ENCODE measurements at regions not wholly inside any gene's neighbourhood (a gene's known extent, or its start where the extent isn't known, plus 50 kb on each side); places are given as distances from the start of the nearest gene placed in this dataset.

- ATAC-seq (no peak), DNase-seq (no peak)
- Histone ChIP-seq H3K4me1 (no peaks in the 10 kb centered on the region), H3K36me3 (no peaks in the 10 kb centered on the region), H3K27me3 (ENCODE audit: low read depth) (peaks cover 7% of the 10 kb centered on the region), H3K9me3 (no peaks in the 10 kb centered on the region), H3K27ac (no peak overlapping the region), H3K4me3 (no peak overlapping the region)
- intact Hi-C loops (cut with DNase I) = no loop called here
- TF ChIP-seq, protein P1, sequence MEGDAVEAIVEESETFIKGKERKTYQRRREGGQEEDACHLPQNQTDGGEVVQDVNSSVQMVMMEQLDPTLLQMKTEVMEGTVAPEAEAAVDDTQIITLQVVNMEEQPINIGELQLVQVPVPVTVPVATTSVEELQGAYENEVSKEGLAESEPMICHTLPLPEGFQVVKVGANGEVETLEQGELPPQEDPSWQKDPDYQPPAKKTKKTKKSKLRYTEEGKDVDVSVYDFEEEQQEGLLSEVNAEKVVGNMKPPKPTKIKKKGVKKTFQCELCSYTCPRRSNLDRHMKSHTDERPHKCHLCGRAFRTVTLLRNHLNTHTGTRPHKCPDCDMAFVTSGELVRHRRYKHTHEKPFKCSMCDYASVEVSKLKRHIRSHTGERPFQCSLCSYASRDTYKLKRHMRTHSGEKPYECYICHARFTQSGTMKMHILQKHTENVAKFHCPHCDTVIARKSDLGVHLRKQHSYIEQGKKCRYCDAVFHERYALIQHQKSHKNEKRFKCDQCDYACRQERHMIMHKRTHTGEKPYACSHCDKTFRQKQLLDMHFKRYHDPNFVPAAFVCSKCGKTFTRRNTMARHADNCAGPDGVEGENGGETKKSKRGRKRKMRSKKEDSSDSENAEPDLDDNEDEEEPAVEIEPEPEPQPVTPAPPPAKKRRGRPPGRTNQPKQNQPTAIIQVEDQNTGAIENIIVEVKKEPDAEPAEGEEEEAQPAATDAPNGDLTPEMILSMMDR (IDR thresholded peaks at IDR 0.05) = no peak
Observed at GRCh38 chr4:53932796-53933610, 131.4 kb downstream of the CHIC2 start.

DNA sequence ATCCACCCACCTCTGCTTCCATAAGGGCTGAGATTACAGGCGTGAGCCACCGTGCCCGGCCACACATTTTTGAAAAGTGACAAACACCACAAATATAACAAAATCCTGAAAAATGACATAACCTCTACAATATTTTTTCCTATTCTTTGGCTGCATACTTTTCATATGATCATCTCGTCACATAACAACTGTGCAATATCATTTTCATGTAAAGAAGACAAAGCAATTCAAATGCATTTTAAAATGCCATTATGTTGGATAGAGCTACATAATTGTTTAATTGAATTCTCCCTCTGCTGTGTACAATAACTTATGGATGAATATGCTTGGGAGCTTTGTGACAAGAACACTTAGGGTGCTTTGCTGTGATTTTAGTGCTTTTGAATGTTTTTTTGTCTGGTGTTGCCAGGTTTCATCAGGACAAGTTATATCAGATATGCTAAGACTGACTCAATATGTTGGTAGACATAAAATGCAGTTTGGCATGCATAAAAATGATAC is 132.9 kb downstream of the CHIC2 start:
- Histone ChIP-seq H3K9me3 (no peaks in the 10 kb centered on the region), H3K4me1 (no peaks in the 10 kb centered on the region), H3K27me3 (ENCODE audit: low read depth) (peaks cover 7% of the 10 kb centered on the region), H3K27ac (no peak overlapping the region), H3K4me3 (no peak overlapping the region), H3K36me3 (no peaks in the 10 kb centered on the region)
- intact Hi-C loops (cut with DNase I) = no loop called here
- ATAC-seq = no peak
- TF ChIP-seq, protein P1 (IDR thresholded peaks at IDR 0.05) = no peak
- no peak for DNase-seq

DNA sequence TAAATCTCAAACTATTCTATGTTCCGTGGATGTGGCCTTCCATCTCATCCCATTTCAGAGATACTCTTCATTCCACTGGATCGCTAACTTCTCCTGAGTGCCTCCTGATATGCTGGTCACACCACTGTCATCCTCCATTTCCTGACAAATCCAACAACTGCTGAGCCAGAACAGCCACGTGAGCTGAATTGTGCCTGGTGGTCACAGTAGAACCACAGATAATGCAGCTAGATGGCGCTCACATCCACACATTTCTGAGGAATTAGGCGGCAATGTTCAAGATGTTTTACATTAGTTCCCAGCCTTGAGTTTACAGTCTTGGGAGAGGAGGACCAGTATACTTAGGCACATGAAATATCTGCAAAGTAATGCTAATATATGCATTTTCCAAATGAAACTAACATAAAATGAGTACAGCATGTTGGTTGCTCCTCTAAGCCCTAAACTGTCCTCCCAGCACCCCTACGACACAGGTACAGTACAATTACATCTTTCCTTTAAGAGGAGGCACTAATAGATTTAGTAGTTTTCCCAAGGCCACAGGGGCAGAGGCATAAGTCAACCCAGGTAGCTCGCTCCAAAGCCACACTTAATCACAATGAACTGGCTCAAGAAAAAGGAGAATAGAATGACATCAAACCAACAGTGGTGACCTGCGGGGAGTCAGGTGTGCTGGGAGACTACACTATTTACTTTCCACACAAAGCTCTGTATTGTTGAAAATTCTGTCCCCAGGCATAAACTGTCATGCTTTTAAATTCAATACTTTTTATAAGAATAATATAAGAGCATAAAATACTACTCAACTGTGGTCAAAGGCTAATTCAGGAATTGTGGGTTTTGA is 134.2 kb downstream of the CHIC2 start:
- peaks cover 7% of the 10 kb centered on the region for H3K27me3 ChIP-seq (ENCODE audit: low read depth)
- H3K4me3 ChIP-seq = no peak overlapping the region
- peak; percentile 89 to 91 for ATAC-seq
- no peak overlapping the region for H3K27ac ChIP-seq
- no peaks in the 10 kb centered on the region for H3K9me3 ChIP-seq
- DNase-seq = peak; percentile 57
- H3K36me3 ChIP-seq = no peaks in the 10 kb centered on the region
- H3K4me1 ChIP-seq = no peaks in the 10 kb centered on the region
- intact Hi-C loops (cut with DNase I) = no loop called here
- TF ChIP-seq, protein P1 (IDR thresholded peaks at IDR 0.05) = peak; percentile 73

DNA sequence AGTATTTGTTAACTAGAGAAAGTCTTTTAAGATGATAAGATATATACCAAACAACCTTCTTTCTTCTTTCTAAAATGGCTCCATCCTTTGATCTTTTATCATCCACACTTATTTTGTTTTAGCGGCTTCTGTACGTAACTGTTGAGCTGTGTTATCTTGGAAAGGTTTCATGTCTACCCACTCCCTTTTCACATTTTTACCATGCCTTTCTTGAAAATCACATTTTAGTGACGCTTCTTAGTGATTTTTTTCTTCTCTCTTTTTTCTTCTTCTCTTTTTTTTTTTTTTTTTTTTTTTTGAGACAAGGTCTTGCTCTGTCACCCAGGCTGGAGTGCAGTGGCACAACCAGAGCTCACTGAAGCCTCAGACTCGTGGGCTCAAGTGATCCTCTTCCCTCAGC is 135.1 kb downstream of the CHIC2 start:
- DNase-seq (no peak), ATAC-seq (no peak)
- no peaks in the 10 kb centered on the region for H3K9me3 ChIP-seq
- H3K4me3 ChIP-seq = no peak overlapping the region
- H3K27ac ChIP-seq = no peak overlapping the region
- intact Hi-C loops (cut with DNase I) = no loop called here
- peaks cover 11% of the 10 kb centered on the region for H3K27me3 ChIP-seq (ENCODE audit: low read depth)
- no peaks in the 10 kb centered on the region for H3K36me3 ChIP-seq
- TF ChIP-seq, protein P1 (IDR thresholded peaks at IDR 0.05) = no peak
- H3K4me1 ChIP-seq = no peaks in the 10 kb centered on the region

- ATAC-seq (peak in 1 of 2 donors; percentile 44), DNase-seq (no peak)
- H3K9me3 ChIP-seq = no peaks in the 10 kb centered on the region
- intact Hi-C loops (cut with DNase I) = no loop called here
- no peak overlapping the region for H3K4me3 ChIP-seq
- no peaks in the 10 kb centered on the region for H3K36me3 ChIP-seq
- H3K4me1 ChIP-seq = no peaks in the 10 kb centered on the region
- H3K27me3 ChIP-seq (ENCODE audit: low read depth) = peaks cover 11% of the 10 kb centered on the region
- H3K27ac ChIP-seq = no peak overlapping the region
- TF ChIP-seq, protein P1 (IDR thresholded peaks at IDR 0.05) = no peak
Observed at GRCh38 chr4:53928825-53929224, 135.6 kb downstream of the CHIC2 start.
